ENCODE measurements at regions not wholly inside any gene's neighbourhood (a gene's known extent, or its start where the extent isn't known, plus 50 kb on each side); places are given as distances from the start of the nearest gene placed in this dataset.
A peak's percentile ranks its signal among the peaks of the same experiment; 100 is the strongest.

DNA sequence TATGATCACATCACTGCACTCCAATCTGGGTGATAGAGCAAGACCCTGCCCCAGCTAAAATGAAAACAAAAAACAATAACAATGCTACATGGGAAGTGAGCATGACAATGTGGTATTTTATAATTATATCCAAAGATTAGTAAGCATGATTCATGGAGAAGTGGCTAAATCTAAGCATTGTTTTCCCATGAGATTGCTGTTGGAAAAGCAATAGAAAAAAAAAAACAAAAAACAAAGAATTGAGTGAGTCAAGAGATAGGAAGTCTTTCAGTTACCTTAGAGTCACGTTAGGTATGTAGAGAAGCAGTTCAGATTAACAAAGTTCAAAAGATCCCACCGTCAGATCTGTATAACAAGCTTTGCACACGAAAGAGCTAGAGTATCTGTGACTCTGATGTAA is 210.3 kb upstream of the CNTN6 start:
- no peak overlapping the region for H3K18ac ChIP-seq (ENCODE audit: low read length)
- no peak overlapping the region for H2BK12ac ChIP-seq (ENCODE audit: low read length)
- no peaks in the 10 kb centered on the region for H3K36me3 ChIP-seq (ENCODE audit: control insufficient read depth in 1 of 2, insufficient read depth in 2 of 2, low read length in 2 of 2)
- H3K4me3 ChIP-seq (ENCODE audit: low read depth, low read length): no peak overlapping the region
- no peak overlapping the region for H4K91ac ChIP-seq (ENCODE audit: low read depth, low read length)
- no peak overlapping the region for H3K4me2 ChIP-seq (ENCODE audit: low read length)
- no peak overlapping the region for H4K8ac ChIP-seq (ENCODE audit: low read depth, low read length)
- H2BK120ac ChIP-seq (ENCODE audit: insufficient read depth, low read length, poor library complexity): no peak overlapping the region
- H3K79me1 ChIP-seq (ENCODE audit: low read length): no peaks in the 10 kb centered on the region
- no peak overlapping the region for H3K27ac ChIP-seq (ENCODE audit: low read depth, low read length)
- peak in 1 of 2 donors; percentile 44 for DNase-seq
- no peak overlapping the region for H2BK5ac ChIP-seq (ENCODE audit: low read depth, low read length, poor library complexity)
- no peaks in the 10 kb centered on the region for H3K27me3 ChIP-seq (ENCODE audit: insufficient read depth, low read length)
- H3K4me1 ChIP-seq (ENCODE audit: control insufficient read depth in 1 of 2, insufficient read depth in 2 of 2, low read length in 2 of 2): no peaks in the 10 kb centered on the region
- no peak overlapping the region for H2AK5ac ChIP-seq (ENCODE audit: low read length)
- no peak overlapping the region for H2AFZ ChIP-seq (ENCODE audit: insufficient read depth, low read length, poor library complexity)
- no peak overlapping the region for H3K14ac ChIP-seq (ENCODE audit: low read length)
- H3K4ac ChIP-seq (ENCODE audit: low read depth, low read length): no peak overlapping the region
- no CpG with 5 or more reads among the region's 3 CpGs for WGBS (ENCODE audit: extremely low coverage, insufficient coverage, insufficient read length)
- H4K12ac ChIP-seq (ENCODE audit: low read depth, low read length): no peak overlapping the region
- no peaks in the 10 kb centered on the region for H3K9me3 ChIP-seq (ENCODE audit: insufficient read depth, low read depth, low read length)
- H3K79me2 ChIP-seq (ENCODE audit: control insufficient read depth, insufficient read depth, low read length, poor library complexity): no peaks in the 10 kb centered on the region
- no peak overlapping the region for H3K23ac ChIP-seq (ENCODE audit: low read length)
- no peak overlapping the region for H3K9ac ChIP-seq (ENCODE audit: low read length)

GRCh38 chr3:901953-902778 is 190.7 kb upstream of the CNTN6 start:
- Histone ChIP-seq H2BK120ac (ENCODE audit: insufficient read depth, low read length, poor library complexity) (no peak overlapping the region), H3K18ac (ENCODE audit: low read length) (no peak overlapping the region), H3K4me1 (ENCODE audit: control insufficient read depth in 1 of 2, insufficient read depth in 2 of 2, low read length in 2 of 2) (no peaks in the 10 kb centered on the region), H3K4me2 (ENCODE audit: low read length) (no peak overlapping the region), H3K14ac (ENCODE audit: low read length) (no peak overlapping the region), H3K9me3 (ENCODE audit: insufficient read depth, low read depth, low read length) (peaks cover 3% of the 10 kb centered on the region), H3K9ac (ENCODE audit: low read length) (no peak overlapping the region), H2AFZ (ENCODE audit: insufficient read depth, low read length, poor library complexity) (no peak overlapping the region), H3K4ac (ENCODE audit: low read depth, low read length) (no peak overlapping the region), H3K79me2 (ENCODE audit: control insufficient read depth, insufficient read depth, low read length, poor library complexity) (no peaks in the 10 kb centered on the region), H3K27me3 (ENCODE audit: insufficient read depth, low read length) (no peaks in the 10 kb centered on the region), H3K79me1 (ENCODE audit: low read length) (no peaks in the 10 kb centered on the region), H2BK5ac (ENCODE audit: low read depth, low read length, poor library complexity) (no peak overlapping the region), H3K27ac (ENCODE audit: low read depth, low read length) (no peak overlapping the region), H3K23ac (ENCODE audit: low read length) (no peak overlapping the region), H2AK5ac (ENCODE audit: low read length) (no peak overlapping the region), H4K12ac (ENCODE audit: low read depth, low read length) (no peak overlapping the region), H2BK12ac (ENCODE audit: low read length) (no peak overlapping the region), H3K4me3 (ENCODE audit: low read depth, low read length) (no peak overlapping the region), H4K8ac (ENCODE audit: low read depth, low read length) (no peak overlapping the region), H3K36me3 (ENCODE audit: control insufficient read depth in 1 of 2, insufficient read depth in 2 of 2, low read length in 2 of 2) (no peaks in the 10 kb centered on the region), H4K91ac (ENCODE audit: low read depth, low read length) (no peak overlapping the region)
- WGBS (ENCODE audit: extremely low coverage, insufficient coverage, insufficient read length): no CpG with 5 or more reads among the region's 2 CpGs
- DNase-seq: peak in 1 of 2 donors; percentile 59

DNA sequence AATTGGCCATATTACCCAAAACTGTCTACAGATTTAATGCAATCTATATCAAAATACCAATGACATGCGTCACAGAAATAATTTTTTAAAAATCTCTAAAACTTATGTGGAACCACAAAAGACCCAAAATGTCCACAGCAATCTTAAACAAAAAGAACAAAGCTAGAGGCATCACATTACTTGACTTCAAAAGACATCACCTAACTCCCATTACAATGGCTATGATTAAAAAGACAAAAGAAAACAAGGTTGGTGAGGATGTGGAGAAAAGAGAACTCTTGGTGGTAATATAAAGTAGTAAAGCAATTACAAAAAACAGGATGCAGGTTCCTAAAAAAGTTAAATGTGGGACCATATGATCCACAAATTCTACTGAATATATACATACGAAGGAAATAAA is 187.6 kb upstream of the CNTN6 start:
- no peaks in the 10 kb centered on the region for H3K27me3 ChIP-seq (ENCODE audit: insufficient read depth, low read length)
- no peak overlapping the region for H2BK12ac ChIP-seq (ENCODE audit: low read length)
- no peaks in the 10 kb centered on the region for H3K79me1 ChIP-seq (ENCODE audit: low read length)
- H3K4me2 ChIP-seq (ENCODE audit: low read length): no peak overlapping the region
- H3K9me3 ChIP-seq (ENCODE audit: insufficient read depth, low read depth, low read length): peaks cover 3% of the 10 kb centered on the region
- no peaks in the 10 kb centered on the region for H3K4me1 ChIP-seq (ENCODE audit: control insufficient read depth in 1 of 2, insufficient read depth in 2 of 2, low read length in 2 of 2)
- H3K36me3 ChIP-seq (ENCODE audit: control insufficient read depth in 1 of 2, insufficient read depth in 2 of 2, low read length in 2 of 2): no peaks in the 10 kb centered on the region
- no peak overlapping the region for H4K8ac ChIP-seq (ENCODE audit: low read depth, low read length)
- H3K23ac ChIP-seq (ENCODE audit: low read length): no peak overlapping the region
- H3K18ac ChIP-seq (ENCODE audit: low read length): no peak overlapping the region
- WGBS (ENCODE audit: extremely low coverage, insufficient coverage, insufficient read length): no CpG with 5 or more reads among the region's 2 CpGs
- no peak overlapping the region for H2AK5ac ChIP-seq (ENCODE audit: low read length)
- H3K4ac ChIP-seq (ENCODE audit: low read depth, low read length): no peak overlapping the region
- no peak overlapping the region for H3K27ac ChIP-seq (ENCODE audit: low read depth, low read length)
- no peak overlapping the region for H2BK120ac ChIP-seq (ENCODE audit: insufficient read depth, low read length, poor library complexity)
- H3K79me2 ChIP-seq (ENCODE audit: control insufficient read depth, insufficient read depth, low read length, poor library complexity): no peaks in the 10 kb centered on the region
- no peak overlapping the region for H3K14ac ChIP-seq (ENCODE audit: low read length)
- no peak overlapping the region for H2BK5ac ChIP-seq (ENCODE audit: low read depth, low read length, poor library complexity)
- H3K4me3 ChIP-seq (ENCODE audit: low read depth, low read length): no peak overlapping the region
- no peak overlapping the region for H3K9ac ChIP-seq (ENCODE audit: low read length)
- H4K12ac ChIP-seq (ENCODE audit: low read depth, low read length): no peak overlapping the region
- no peak overlapping the region for H2AFZ ChIP-seq (ENCODE audit: insufficient read depth, low read length, poor library complexity)
- DNase-seq: no peak
- H4K91ac ChIP-seq (ENCODE audit: low read depth, low read length): no peak overlapping the region

DNA sequence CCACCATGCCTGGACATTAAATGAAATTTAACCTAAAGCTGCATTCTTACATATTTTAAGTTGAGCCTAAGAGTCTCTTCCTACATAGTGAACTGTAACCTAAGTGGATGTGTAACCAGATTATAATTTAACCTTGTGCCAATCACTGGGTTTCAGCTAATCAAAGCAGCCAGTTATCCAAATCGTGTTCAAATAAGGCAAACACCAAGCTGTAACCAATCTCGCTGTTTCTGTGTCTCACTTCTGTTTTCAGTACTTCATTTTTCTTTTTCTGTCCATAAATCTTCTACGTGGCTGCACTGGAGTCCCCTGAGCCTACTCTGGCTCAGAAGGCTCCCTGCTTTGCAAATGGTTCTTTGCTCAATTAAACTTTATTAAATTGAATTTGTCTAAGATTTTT is 186.1 kb upstream of the CNTN6 start:
- no CpG with 5 or more reads among the region's 3 CpGs for WGBS (ENCODE audit: extremely low coverage, insufficient coverage, insufficient read length)
- Histone ChIP-seq H4K91ac (ENCODE audit: low read depth, low read length) (no peak overlapping the region), H3K4me2 (ENCODE audit: low read length) (no peak overlapping the region)

More for the DNA sequence above, 186.1 kb upstream of the CNTN6 start:
- no peak overlapping the region for H3K18ac ChIP-seq (ENCODE audit: low read length)
- no peak overlapping the region for H2BK5ac ChIP-seq (ENCODE audit: low read depth, low read length, poor library complexity)
- H3K9ac ChIP-seq (ENCODE audit: low read length): no peak overlapping the region
- no peak overlapping the region for H2AK5ac ChIP-seq (ENCODE audit: low read length)
- no peak overlapping the region for H3K23ac ChIP-seq (ENCODE audit: low read length)
- H4K8ac ChIP-seq (ENCODE audit: low read depth, low read length): no peak overlapping the region
- DNase-seq: no peak
- H3K79me2 ChIP-seq (ENCODE audit: control insufficient read depth, insufficient read depth, low read length, poor library complexity): no peaks in the 10 kb centered on the region
- no peak overlapping the region for H3K14ac ChIP-seq (ENCODE audit: low read length)
- no peak overlapping the region for H3K27ac ChIP-seq (ENCODE audit: low read depth, low read length)
- no peak overlapping the region for H2BK12ac ChIP-seq (ENCODE audit: low read length)
- H3K4ac ChIP-seq (ENCODE audit: low read depth, low read length): no peak overlapping the region
- H3K36me3 ChIP-seq (ENCODE audit: control insufficient read depth in 1 of 2, insufficient read depth in 2 of 2, low read length in 2 of 2): no peaks in the 10 kb centered on the region
- H2BK120ac ChIP-seq (ENCODE audit: insufficient read depth, low read length, poor library complexity): no peak overlapping the region
- no peak overlapping the region for H2AFZ ChIP-seq (ENCODE audit: insufficient read depth, low read length, poor library complexity)
- no peaks in the 10 kb centered on the region for H3K79me1 ChIP-seq (ENCODE audit: low read length)
- no peak overlapping the region for H3K4me3 ChIP-seq (ENCODE audit: low read depth, low read length)
- H4K12ac ChIP-seq (ENCODE audit: low read depth, low read length): no peak overlapping the region
- H3K9me3 ChIP-seq (ENCODE audit: insufficient read depth, low read depth, low read length): no peaks in the 10 kb centered on the region
- no peaks in the 10 kb centered on the region for H3K4me1 ChIP-seq (ENCODE audit: control insufficient read depth in 1 of 2, insufficient read depth in 2 of 2, low read length in 2 of 2)
- H3K27me3 ChIP-seq (ENCODE audit: insufficient read depth, low read length): no peaks in the 10 kb centered on the region

All from trophoblast cell (in vitro differentiated cells and primary cell).